GM12891 (cell line): ENCODE measurements at regions not wholly inside any gene's neighbourhood (a gene's known extent, or its start where the extent isn't known, plus 50 kb on each side); places are given as distances from the start of the nearest gene placed in this dataset.

Source experiments
- DNase-seq: peaks from one replicate; pipeline ENCODE4 v3.0.0; 2011; ENCODE audit warnings: low spot score; ENCODE audit not compliant: insufficient read length
- FAIRE-seq: peaks from 2 replicates; lab custom pipeline; 2011; peaks lifted over from hg19 to GRCh38; lab: Jason Lieb, UNC
- PAX5 ChIP-seq: IDR thresholded peaks from 2 replicates; pipeline ENCODE4 v1.6.1; 2011; ENCODE audit warnings: low read length, moderate library complexity, mild to moderate bottlenecking; ENCODE audit not compliant: insufficient read depth, severe bottlenecking
- POLR2A ChIP-seq: IDR thresholded peaks from 2 replicates; pipeline ENCODE4 v1.6.1; 2011; ENCODE audit warnings: low read depth, low read length, control low read depth
- POLR2AphosphoS5 ChIP-seq: IDR thresholded peaks from 2 replicates; pipeline ENCODE4 v1.6.1; 2011; ENCODE audit warnings: low read depth, low read length, control low read depth
- POU2F2 ChIP-seq: IDR thresholded peaks from 2 replicates; pipeline ENCODE4 v1.6.1; 2011; ENCODE audit warnings: low read depth, mild to moderate bottlenecking, control low read depth, low read length, moderate library complexity
- SPI1 ChIP-seq: IDR thresholded peaks from 2 replicates; pipeline ENCODE4 v1.6.1; 2011; ENCODE audit warnings: low read depth, low read length, control low read depth
- TAF1 ChIP-seq: IDR thresholded peaks from 2 replicates; pipeline ENCODE4 v1.6.1; 2011; ENCODE audit warnings: low read depth, low read length, control low read depth

- no peak for TF ChIP-seq POU2F2
- TF ChIP-seq POLR2AphosphoS5, result no peak
- no peak for TF ChIP-seq PAX5
- TF ChIP-seq TAF1, result no peak
- TF ChIP-seq SPI1, result no peak
- TF ChIP-seq POLR2A, result no peak
- DNase-seq, result no peak
- FAIRE-seq, result no peak
These were observed 297.7 kb upstream of the IRX4 start for GRCh38 chr5:2180456-2180855.

GRCh38 chr5:2179861-2180260, 297.1 kb upstream of the IRX4 start:
- DNase-seq (no peak), FAIRE-seq (no peak)

GRCh38 chr5:2178528-2178927, 295.8 kb upstream of the IRX4 start:
- no peak for FAIRE-seq
- TF ChIP-seq PAX5 (no peak), TAF1 (no peak), SPI1 (no peak)
- no peak for DNase-seq

More at GRCh38 chr5:2179861-2180260, 297.1 kb upstream of the IRX4 start:
- TF ChIP-seq POLR2A (no peak), PAX5 (no peak), POU2F2 (no peak), SPI1 (no peak), POLR2AphosphoS5 (no peak), TAF1 (no peak)

GRCh38 chr5:2178071-2178477, 295.3 kb upstream of the IRX4 start:
- TF ChIP-seq POU2F2 (no peak), POLR2A (no peak), POLR2AphosphoS5 (no peak), PAX5 (no peak), SPI1 (no peak), TAF1 (no peak)
- DNase-seq, result no peak
- FAIRE-seq, result no peak

DNA sequence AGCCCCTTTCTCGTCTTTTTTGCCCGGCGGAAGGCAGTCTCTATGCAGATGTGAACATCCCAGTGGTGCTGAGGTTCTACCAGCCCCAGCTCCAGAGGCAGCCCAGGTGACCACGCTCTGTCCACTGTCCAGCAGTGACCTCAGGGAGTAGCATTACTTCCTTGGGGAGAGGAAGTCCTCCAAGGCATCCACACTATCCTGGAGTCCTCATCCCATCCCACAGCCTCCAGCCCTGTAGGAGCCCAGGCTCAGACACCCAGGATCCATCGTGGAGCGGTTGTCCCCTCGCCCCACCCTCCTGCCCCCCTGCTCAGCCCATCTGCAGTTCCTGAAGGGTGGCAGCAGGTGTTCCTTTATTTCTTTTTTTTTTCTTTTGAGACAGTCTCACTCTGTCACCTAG, 294.5 kb upstream of the IRX4 start:
- no peak for DNase-seq

DNA sequence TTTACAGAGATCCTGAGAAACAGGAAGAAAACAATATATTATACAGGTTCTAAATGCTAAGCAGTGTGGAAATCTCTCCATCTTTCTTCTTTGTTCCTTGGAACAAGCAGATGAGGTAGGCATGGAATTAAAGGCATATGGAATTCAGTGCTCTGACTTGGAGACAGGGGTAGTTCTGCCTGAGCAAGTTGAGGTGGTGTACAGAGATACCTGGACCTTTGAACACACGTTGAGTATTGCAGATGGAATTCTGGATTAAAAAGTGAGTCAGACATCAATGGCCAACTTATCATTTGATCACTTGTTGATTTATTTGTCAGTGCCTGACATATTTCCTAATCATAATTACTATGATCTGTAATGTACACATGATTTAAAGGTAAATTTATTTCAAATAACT, 293.9 kb upstream of the IRX4 start:
- DNase-seq (no peak), FAIRE-seq (no peak)
- no peak for TF ChIP-seq POU2F2
- no peak for TF ChIP-seq POLR2AphosphoS5
- TF ChIP-seq SPI1, result no peak
- no peak for TF ChIP-seq POLR2A
- TF ChIP-seq PAX5, result no peak
- TF ChIP-seq TAF1, result no peak

More for the DNA sequence above, 294.5 kb upstream of the IRX4 start:
- TF ChIP-seq TAF1 (no peak), POU2F2 (no peak), POLR2AphosphoS5 (no peak), PAX5 (no peak), SPI1 (no peak), POLR2A (no peak)
- no peak for FAIRE-seq

- TF ChIP-seq POLR2AphosphoS5 (no peak), TAF1 (no peak), PAX5 (no peak), SPI1 (no peak), POLR2A (no peak), POU2F2 (no peak)
- no peak for FAIRE-seq
- DNase-seq, result no peak
These were observed 293.2 kb upstream of the IRX4 start for GRCh38 chr5:2175842-2176404.

DNA sequence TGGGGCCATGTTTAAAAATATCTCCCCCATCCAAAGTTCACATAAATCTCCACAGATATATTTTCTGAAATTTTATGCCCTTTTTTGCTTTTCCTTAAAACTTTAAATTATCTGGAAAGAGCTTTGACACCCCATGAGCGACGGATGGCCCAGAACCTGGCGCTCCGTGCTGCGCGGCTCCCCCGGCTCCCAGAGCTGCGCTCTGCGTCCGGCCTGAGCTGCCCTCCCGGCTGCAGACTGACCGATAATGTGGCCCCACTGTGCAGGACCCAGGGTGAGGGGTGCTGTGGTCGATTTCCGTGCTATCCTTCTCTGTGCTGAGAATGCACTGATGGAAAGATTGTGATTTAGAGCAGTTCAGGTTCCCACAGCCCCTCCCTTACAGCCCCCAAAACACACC, 292.3 kb upstream of the IRX4 start:
- TF ChIP-seq POU2F2 (no peak), PAX5 (no peak), TAF1 (no peak), SPI1 (no peak), POLR2AphosphoS5 (no peak), POLR2A (no peak)
- FAIRE-seq (no peak), DNase-seq (no peak)

DNA sequence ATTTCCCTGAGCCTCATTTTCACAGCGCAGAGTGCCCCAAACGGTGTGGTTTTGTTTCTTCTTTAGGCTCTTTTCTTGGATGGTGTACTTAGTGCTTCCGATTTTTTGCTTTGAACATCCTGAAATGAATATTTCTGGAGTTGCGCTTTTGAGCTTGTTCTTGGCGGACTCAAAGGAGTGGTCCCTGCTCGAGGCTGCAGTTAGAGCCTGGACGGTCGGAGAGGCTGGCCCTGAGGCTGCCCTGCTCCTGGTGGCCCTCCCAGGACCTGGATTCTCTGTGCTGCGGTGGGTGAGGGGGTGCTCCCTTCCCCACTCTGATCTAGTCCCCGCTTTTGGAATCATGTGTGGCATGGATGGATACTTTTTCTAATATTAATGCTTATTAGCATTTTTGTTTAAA, 291.8 kb upstream of the IRX4 start:
- FAIRE-seq, result no peak
- DNase-seq, result no peak
- no peak for TF ChIP-seq PAX5
- TF ChIP-seq POU2F2, result no peak
- no peak for TF ChIP-seq TAF1
- TF ChIP-seq POLR2A, result no peak
- TF ChIP-seq SPI1, result no peak
- no peak for TF ChIP-seq POLR2AphosphoS5

DNA sequence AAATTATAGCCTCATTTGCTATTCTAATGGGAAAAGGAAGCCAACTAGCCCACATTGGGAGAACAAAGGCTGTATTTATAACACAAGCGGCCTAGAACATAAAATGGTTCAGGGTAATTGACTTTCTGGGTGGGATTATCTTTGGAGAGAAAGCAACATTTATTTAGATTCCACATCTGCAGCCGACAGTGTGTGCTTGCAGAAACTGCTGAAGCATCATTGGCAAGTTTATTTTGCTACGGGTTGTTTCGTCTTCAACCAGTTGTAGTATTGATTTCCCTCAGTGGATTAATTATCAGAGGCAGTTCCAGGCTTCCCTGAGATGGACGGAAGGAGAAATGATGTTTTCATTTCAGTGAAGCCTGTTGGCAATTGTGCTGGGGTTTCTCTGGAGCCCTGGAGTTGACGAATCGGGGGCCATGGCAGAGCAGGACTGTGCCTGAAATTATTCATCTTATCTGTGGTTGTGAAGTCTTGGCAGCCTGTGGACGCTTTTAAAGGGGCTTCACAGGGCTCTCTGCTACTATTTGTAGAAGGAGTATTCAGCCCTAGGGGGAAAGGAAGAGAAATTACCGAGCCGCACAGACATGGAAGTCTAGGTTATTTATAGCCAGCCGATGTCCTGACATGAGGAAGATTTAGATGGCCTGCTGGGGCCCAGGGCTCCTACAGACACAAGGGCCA, 290.6 kb upstream of the IRX4 start:
- no peak for DNase-seq
- no peak for FAIRE-seq
- TF ChIP-seq POU2F2 (no peak), SPI1 (no peak), PAX5 (no peak), POLR2AphosphoS5 (no peak), TAF1 (no peak), POLR2A (no peak)

DNA sequence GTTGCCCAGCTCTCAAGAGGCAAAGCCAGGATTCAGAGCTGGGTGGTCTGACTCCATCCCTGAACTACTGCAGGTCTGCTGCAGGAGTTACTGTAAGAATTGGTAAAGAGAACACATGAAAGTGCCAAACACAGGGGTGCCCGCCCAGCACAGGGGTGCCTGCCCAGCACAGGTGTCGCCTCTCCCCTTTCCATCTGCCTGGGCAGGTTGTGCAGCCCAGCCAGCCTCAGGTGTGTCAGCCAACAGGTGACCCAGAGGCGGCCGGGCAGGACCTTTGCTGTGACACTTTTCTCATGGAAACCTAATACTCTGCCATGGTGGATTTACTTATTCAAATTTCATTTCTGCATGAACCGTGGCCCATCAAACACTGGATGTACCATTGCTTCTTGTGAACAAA, 289.7 kb upstream of the IRX4 start:
- no peak for TF ChIP-seq SPI1
- no peak for TF ChIP-seq PAX5
- TF ChIP-seq POLR2AphosphoS5, result no peak
- TF ChIP-seq POU2F2, result no peak
- TF ChIP-seq TAF1, result no peak
- no peak for TF ChIP-seq POLR2A
- FAIRE-seq (no peak), DNase-seq (no peak)

GRCh38 chr5:2170761-2171160, 288.0 kb upstream of the IRX4 start:
- FAIRE-seq (no peak), DNase-seq (no peak)
- TF ChIP-seq POU2F2 (no peak), POLR2A (no peak), POLR2AphosphoS5 (no peak), TAF1 (no peak), SPI1 (no peak), PAX5 (no peak)
